ENCODE measurements at regions not wholly inside any gene's neighbourhood (a gene's known extent, or its start where the extent isn't known, plus 50 kb on each side); places are given as distances from the start of the nearest gene placed in this dataset.

- TF ChIP-seq CTCF (conservative IDR thresholded peaks at IDR 0.05; ENCODE audit: low read depth, low read length) (no peak), EZH2phosphoT487 (IDR thresholded peaks at IDR 0.05; ENCODE audit: borderline replicate concordance, low read length) (no peak), EZH2 (IDR thresholded peaks at IDR 0.05; ENCODE audit: low read length, unreplicated experiment) (no peak)
Observed at GRCh38 chr11:122304306-122304705, 188.3 kb upstream of the BLID start.

Measured in PC-3 (cell line).